ENCODE measurements at regions not wholly inside any gene's neighbourhood (a gene's known extent, or its start where the extent isn't known, plus 50 kb on each side); places are given as distances from the start of the nearest gene placed in this dataset.
"Not testable (repeated sequence)": the region's sequence is repeated elsewhere in the genome, so short reads cannot be mapped to it uniquely, and the experiment has no call there.

- H3K4me3 ChIP-seq (ENCODE audit: low read depth in 2 of 2, low read length in 2 of 2); H3K4me1 ChIP-seq (ENCODE audit: control insufficient read depth, insufficient read depth, low read length); POLR2A ChIA-PET; H3K27me3 ChIP-seq (ENCODE audit: control insufficient read depth, insufficient read depth, low read length); in situ Hi-C loops (cut with HindIII; ENCODE audit: low pct_unique_long_range_greater_than_20kb, low sequenced_read_pairs); DNase-seq (ENCODE audit: low read depth, low spot score); intact Hi-C loops (cut with micrococcal nuclease; ENCODE audit: unreplicated experiment); H3K27ac ChIP-seq (ENCODE audit: low read length); ATAC-seq; H3K36me3 ChIP-seq (ENCODE audit: control insufficient read depth, insufficient read depth, low read length); BruUV-seq (replicated peaks); H3K9me3 ChIP-seq (ENCODE audit: control insufficient read depth, insufficient read depth, low read depth, low read length); CTCF ChIA-PET: not testable (repeated sequence)
Observed at GRCh38 chr11:49362994-49363393, 154.6 kb upstream of the FOLH1 start.

GRCh38 chr11:49354536-49354935 is 146.1 kb upstream of the FOLH1 start:
- H3K36me3 ChIP-seq (ENCODE audit: control insufficient read depth, insufficient read depth, low read length); H3K4me1 ChIP-seq (ENCODE audit: control insufficient read depth, insufficient read depth, low read length); in situ Hi-C loops (cut with HindIII; ENCODE audit: low pct_unique_long_range_greater_than_20kb, low sequenced_read_pairs); ATAC-seq; H3K27ac ChIP-seq (ENCODE audit: low read length); CTCF ChIA-PET; POLR2A ChIA-PET; H3K27me3 ChIP-seq (ENCODE audit: control insufficient read depth, insufficient read depth, low read length); intact Hi-C loops (cut with micrococcal nuclease; ENCODE audit: unreplicated experiment); H3K9me3 ChIP-seq (ENCODE audit: control insufficient read depth, insufficient read depth, low read depth, low read length); DNase-seq (ENCODE audit: low read depth, low spot score); BruUV-seq (replicated peaks); H3K4me3 ChIP-seq (ENCODE audit: low read depth in 2 of 2, low read length in 2 of 2): not testable (repeated sequence)

GRCh38 chr11:49352868-49353267 is 144.5 kb upstream of the FOLH1 start:
- H3K27me3 ChIP-seq (ENCODE audit: control insufficient read depth, insufficient read depth, low read length); intact Hi-C loops (cut with micrococcal nuclease; ENCODE audit: unreplicated experiment); H3K27ac ChIP-seq (ENCODE audit: low read length); in situ Hi-C loops (cut with HindIII; ENCODE audit: low pct_unique_long_range_greater_than_20kb, low sequenced_read_pairs); ATAC-seq; POLR2A ChIA-PET; CTCF ChIA-PET; DNase-seq (ENCODE audit: low read depth, low spot score); BruUV-seq (replicated peaks); H3K4me3 ChIP-seq (ENCODE audit: low read depth in 2 of 2, low read length in 2 of 2); H3K36me3 ChIP-seq (ENCODE audit: control insufficient read depth, insufficient read depth, low read length); H3K4me1 ChIP-seq (ENCODE audit: control insufficient read depth, insufficient read depth, low read length); H3K9me3 ChIP-seq (ENCODE audit: control insufficient read depth, insufficient read depth, low read depth, low read length): not testable (repeated sequence)

- in situ Hi-C loops (cut with HindIII; ENCODE audit: low pct_unique_long_range_greater_than_20kb, low sequenced_read_pairs); BruUV-seq (replicated peaks); CTCF ChIA-PET: not testable (repeated sequence)
Observed at GRCh38 chr11:49346627-49347026, 138.2 kb upstream of the FOLH1 start.

GRCh38 chr11:49328485-49329186 is 120.2 kb upstream of the FOLH1 start:
- H3K4me3 ChIP-seq (ENCODE audit: low read depth in 2 of 2, low read length in 2 of 2); H3K9me3 ChIP-seq (ENCODE audit: control insufficient read depth, insufficient read depth, low read depth, low read length); H3K27ac ChIP-seq (ENCODE audit: low read length); H3K36me3 ChIP-seq (ENCODE audit: control insufficient read depth, insufficient read depth, low read length); ATAC-seq; BruUV-seq (replicated peaks); intact Hi-C loops (cut with micrococcal nuclease; ENCODE audit: unreplicated experiment); CTCF ChIA-PET; POLR2A ChIA-PET; H3K4me1 ChIP-seq (ENCODE audit: control insufficient read depth, insufficient read depth, low read length); DNase-seq (ENCODE audit: low read depth, low spot score); H3K27me3 ChIP-seq (ENCODE audit: control insufficient read depth, insufficient read depth, low read length); in situ Hi-C loops (cut with HindIII; ENCODE audit: low pct_unique_long_range_greater_than_20kb, low sequenced_read_pairs): not testable (repeated sequence)

More at GRCh38 chr11:49346627-49347026, 138.2 kb upstream of the FOLH1 start:
- ATAC-seq; H3K27ac ChIP-seq (ENCODE audit: low read length); intact Hi-C loops (cut with micrococcal nuclease; ENCODE audit: unreplicated experiment); H3K4me3 ChIP-seq (ENCODE audit: low read depth in 2 of 2, low read length in 2 of 2); H3K9me3 ChIP-seq (ENCODE audit: control insufficient read depth, insufficient read depth, low read depth, low read length); DNase-seq (ENCODE audit: low read depth, low spot score); H3K4me1 ChIP-seq (ENCODE audit: control insufficient read depth, insufficient read depth, low read length); POLR2A ChIA-PET; H3K27me3 ChIP-seq (ENCODE audit: control insufficient read depth, insufficient read depth, low read length); H3K36me3 ChIP-seq (ENCODE audit: control insufficient read depth, insufficient read depth, low read length): not testable (repeated sequence)

GRCh38 chr11:49327766-49328165 is 119.4 kb upstream of the FOLH1 start:
- CTCF ChIA-PET; H3K27me3 ChIP-seq (ENCODE audit: control insufficient read depth, insufficient read depth, low read length); H3K36me3 ChIP-seq (ENCODE audit: control insufficient read depth, insufficient read depth, low read length); H3K4me3 ChIP-seq (ENCODE audit: low read depth in 2 of 2, low read length in 2 of 2); H3K27ac ChIP-seq (ENCODE audit: low read length); BruUV-seq (replicated peaks); intact Hi-C loops (cut with micrococcal nuclease; ENCODE audit: unreplicated experiment); in situ Hi-C loops (cut with HindIII; ENCODE audit: low pct_unique_long_range_greater_than_20kb, low sequenced_read_pairs); H3K4me1 ChIP-seq (ENCODE audit: control insufficient read depth, insufficient read depth, low read length); DNase-seq (ENCODE audit: low read depth, low spot score); H3K9me3 ChIP-seq (ENCODE audit: control insufficient read depth, insufficient read depth, low read depth, low read length); ATAC-seq; POLR2A ChIA-PET: not testable (repeated sequence)

GRCh38 chr11:49326651-49327050 is 118.2 kb upstream of the FOLH1 start:
- ATAC-seq; H3K9me3 ChIP-seq (ENCODE audit: control insufficient read depth, insufficient read depth, low read depth, low read length); POLR2A ChIA-PET; H3K4me3 ChIP-seq (ENCODE audit: low read depth in 2 of 2, low read length in 2 of 2); intact Hi-C loops (cut with micrococcal nuclease; ENCODE audit: unreplicated experiment); DNase-seq (ENCODE audit: low read depth, low spot score); H3K4me1 ChIP-seq (ENCODE audit: control insufficient read depth, insufficient read depth, low read length); H3K27me3 ChIP-seq (ENCODE audit: control insufficient read depth, insufficient read depth, low read length); BruUV-seq (replicated peaks); H3K27ac ChIP-seq (ENCODE audit: low read length); in situ Hi-C loops (cut with HindIII; ENCODE audit: low pct_unique_long_range_greater_than_20kb, low sequenced_read_pairs); H3K36me3 ChIP-seq (ENCODE audit: control insufficient read depth, insufficient read depth, low read length); CTCF ChIA-PET: not testable (repeated sequence)
